ENCODE measurements at regions not wholly inside any gene's neighbourhood (a gene's known extent, or its start where the extent isn't known, plus 50 kb on each side); places are given as distances from the start of the nearest gene placed in this dataset.

DNA sequence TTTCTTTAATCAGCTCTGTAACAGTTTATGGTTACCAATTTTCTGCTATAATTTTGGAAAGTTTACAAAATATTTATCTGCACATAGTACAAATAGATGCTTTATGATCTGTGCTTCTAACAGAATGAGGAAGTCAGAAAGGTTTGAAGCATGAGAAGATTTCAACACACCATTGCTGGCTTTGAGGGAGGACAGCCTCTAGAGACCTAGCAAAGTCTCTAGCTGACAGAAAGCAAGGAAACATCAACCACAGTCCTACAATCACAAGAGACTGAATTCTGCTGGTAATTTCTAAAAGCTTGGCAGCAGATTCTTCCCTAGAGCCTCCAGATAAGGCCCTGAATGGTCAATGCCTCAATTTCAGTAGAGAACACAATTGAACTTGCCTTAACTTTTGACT lies 750.8 kb upstream of the SLC35B3 start:
- H3K4me1 Mint-ChIP-seq, result no peaks in the 10 kb centered on the region
- CTCF ChIA-PET, result no interaction called here
- no peaks in the 10 kb centered on the region for H3K36me3 Mint-ChIP-seq
- DNase-seq (no peak), ATAC-seq (no peak)
- H3K4me3 Mint-ChIP-seq, result no peak overlapping the region
- H3K9me3 Mint-ChIP-seq (ENCODE audit: low read depth), result peaks cover 6% of the 10 kb centered on the region
- no peak overlapping the region for H3K27ac Mint-ChIP-seq
- H3K27me3 Mint-ChIP-seq, result no peaks in the 10 kb centered on the region

DNA sequence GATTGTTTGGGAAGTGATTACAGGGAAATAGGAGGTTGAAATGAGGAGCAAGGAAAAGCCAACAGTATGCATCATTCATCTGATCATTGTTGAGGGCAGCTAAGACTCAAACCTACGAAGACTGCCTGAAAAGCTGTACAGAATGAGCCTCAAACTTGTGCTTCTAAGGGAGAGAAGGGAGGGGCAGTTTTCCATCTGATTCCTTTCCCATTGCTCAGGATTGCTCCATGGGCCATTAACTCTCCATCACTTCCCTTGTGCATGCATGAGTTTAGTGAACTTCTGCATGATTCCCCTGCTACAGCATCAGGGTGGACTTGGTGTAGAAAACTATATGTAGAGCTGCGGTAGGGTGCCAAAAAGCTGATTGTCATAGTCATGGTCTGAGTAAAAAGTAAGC lies 742.7 kb upstream of the SLC35B3 start:
- CTCF ChIA-PET, result no interaction called here
- Mint-ChIP-seq H3K27ac (no peak overlapping the region), H3K9me3 (ENCODE audit: low read depth) (peaks cover 3% of the 10 kb centered on the region), H3K4me1 (no peaks in the 10 kb centered on the region), H3K36me3 (no peaks in the 10 kb centered on the region), H3K4me3 (no peak overlapping the region), H3K27me3 (no peaks in the 10 kb centered on the region)
- DNase-seq (no peak), ATAC-seq (no peak)

DNA sequence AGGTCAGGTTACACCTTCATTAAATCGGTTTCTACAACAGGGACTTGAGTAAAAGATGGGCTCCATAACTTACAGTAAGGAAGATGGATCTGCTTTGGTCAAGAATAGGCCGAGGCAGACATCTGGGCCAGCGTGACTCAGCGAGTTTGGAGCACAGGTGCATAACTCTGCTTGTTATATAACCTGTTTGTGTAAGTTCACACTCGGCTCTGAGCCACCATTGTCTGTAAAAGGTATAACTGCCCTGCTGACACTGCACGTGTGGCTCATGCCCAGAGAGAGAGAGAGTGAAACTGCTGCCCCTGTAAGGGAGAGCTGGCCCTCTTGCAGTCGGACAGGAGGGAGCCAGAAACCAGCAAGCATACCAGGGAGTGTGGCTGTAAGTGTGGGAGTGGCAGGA lies 737.9 kb upstream of the SLC35B3 start:
- no peaks in the 10 kb centered on the region for H3K36me3 Mint-ChIP-seq
- ATAC-seq (no peak), DNase-seq (no peak)
- CTCF ChIA-PET, result no interaction called here
- no peaks in the 10 kb centered on the region for H3K27me3 Mint-ChIP-seq
- no peak overlapping the region for H3K4me3 Mint-ChIP-seq
- no peaks in the 10 kb centered on the region for H3K4me1 Mint-ChIP-seq
- H3K9me3 Mint-ChIP-seq (ENCODE audit: low read depth), result peaks cover 3% of the 10 kb centered on the region
- no peak overlapping the region for H3K27ac Mint-ChIP-seq

DNA sequence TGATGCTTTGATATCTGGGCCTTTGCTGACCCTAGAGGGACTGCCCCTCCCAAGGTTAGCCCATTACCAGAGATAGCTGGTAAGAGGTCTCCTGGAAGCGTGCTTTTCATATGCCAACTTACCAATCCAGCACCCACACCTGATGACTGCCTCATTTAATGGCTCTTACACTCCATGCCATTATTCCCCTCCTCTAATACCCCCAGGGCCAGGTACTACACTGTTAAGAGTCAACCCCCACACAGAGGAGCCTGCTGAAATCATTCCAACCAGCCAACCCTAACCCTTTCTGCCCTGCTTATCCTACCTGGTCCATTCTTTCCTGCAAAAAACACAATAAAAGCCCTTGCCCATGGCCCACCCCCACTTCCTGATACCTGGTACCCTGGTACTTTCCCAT lies 736.8 kb upstream of the SLC35B3 start:
- no peak overlapping the region for H3K4me3 Mint-ChIP-seq
- CTCF ChIA-PET, result no interaction called here
- DNase-seq (no peak), ATAC-seq (no peak)
- H3K36me3 Mint-ChIP-seq, result no peaks in the 10 kb centered on the region
- H3K4me1 Mint-ChIP-seq, result no peaks in the 10 kb centered on the region
- no peaks in the 10 kb centered on the region for H3K27me3 Mint-ChIP-seq
- peaks cover 5% of the 10 kb centered on the region for H3K9me3 Mint-ChIP-seq (ENCODE audit: low read depth)
- no peak overlapping the region for H3K27ac Mint-ChIP-seq

DNA sequence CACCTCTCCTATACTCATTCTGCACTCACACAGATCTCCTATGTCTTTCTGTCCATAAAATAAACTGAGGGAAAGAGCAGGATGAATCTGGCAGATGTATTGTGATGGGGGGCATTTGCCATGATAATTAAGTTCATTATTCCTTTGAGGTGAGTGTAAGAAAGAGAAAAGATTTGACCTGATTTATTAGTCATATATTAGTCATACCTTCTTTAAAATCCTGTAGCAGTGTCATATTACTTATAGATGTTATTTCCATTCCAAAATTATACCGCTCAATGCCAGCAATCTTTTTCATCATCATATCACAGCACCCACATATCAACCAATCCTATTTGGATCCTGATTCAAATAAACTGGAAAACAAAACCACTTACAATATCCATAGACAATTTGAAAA lies 733.3 kb upstream of the SLC35B3 start:
- Mint-ChIP-seq H3K27ac (no peak overlapping the region), H3K9me3 (ENCODE audit: low read depth) (peaks cover 5% of the 10 kb centered on the region), H3K27me3 (no peaks in the 10 kb centered on the region), H3K36me3 (no peaks in the 10 kb centered on the region), H3K4me1 (no peaks in the 10 kb centered on the region), H3K4me3 (no peak overlapping the region)
- CTCF ChIA-PET, result interaction anchor here (0.5 kb wide), 1 partner anchor 450 kb away, joined by 4 read pairs; no protein-coding TSS in a partner anchor
- DNase-seq, result no peak
- no peak for ATAC-seq

DNA sequence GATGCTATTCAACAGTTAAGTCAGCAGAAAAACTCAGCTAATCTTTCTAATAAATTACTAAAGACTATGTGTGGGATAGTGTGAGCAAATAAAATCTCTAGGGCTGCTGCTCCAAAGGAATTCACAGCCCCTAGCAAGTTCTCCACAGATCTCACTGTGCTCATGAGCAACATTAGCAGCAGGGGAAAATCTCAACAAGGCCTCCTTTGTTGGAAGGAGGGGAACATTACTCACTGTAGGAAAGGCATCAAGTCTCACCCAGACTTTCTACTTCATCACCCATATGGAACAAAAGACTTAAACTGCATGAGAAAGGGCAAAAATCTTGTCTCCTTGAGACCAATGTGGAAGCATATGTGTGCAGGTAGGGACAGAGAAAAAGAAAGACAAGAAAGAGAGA lies 726.4 kb upstream of the SLC35B3 start:
- ATAC-seq (no peak), DNase-seq (no peak)
- Mint-ChIP-seq H3K36me3 (no peaks in the 10 kb centered on the region), H3K4me1 (no peaks in the 10 kb centered on the region), H3K27ac (no peak overlapping the region), H3K27me3 (no peaks in the 10 kb centered on the region), H3K9me3 (ENCODE audit: low read depth) (peaks cover 4% of the 10 kb centered on the region), H3K4me3 (no peak overlapping the region)
- CTCF ChIA-PET, result no interaction called here

DNA sequence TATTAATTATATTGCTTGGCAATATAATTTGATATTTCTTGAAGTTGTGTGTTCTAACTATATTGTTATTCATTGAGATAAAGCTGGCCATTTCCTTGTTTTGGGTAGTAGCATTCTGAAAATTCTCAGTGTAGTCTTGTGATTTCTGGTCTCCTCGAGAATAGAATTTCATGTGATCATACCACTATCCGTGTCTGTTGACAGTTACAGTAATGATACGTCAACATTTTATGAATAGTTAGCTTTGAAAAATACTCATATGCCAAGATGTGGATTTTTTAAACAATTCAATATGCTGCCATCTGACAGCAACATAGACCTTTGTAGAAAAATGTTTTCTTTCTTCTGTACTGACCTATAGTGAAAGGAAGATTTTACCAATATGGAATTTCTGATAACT lies 723.7 kb upstream of the SLC35B3 start:
- CTCF ChIA-PET, result no interaction called here
- H3K27me3 Mint-ChIP-seq, result no peaks in the 10 kb centered on the region
- peaks cover 4% of the 10 kb centered on the region for H3K9me3 Mint-ChIP-seq (ENCODE audit: low read depth)
- H3K4me3 Mint-ChIP-seq, result no peak overlapping the region
- DNase-seq, result no peak
- no peak overlapping the region for H3K27ac Mint-ChIP-seq
- no peaks in the 10 kb centered on the region for H3K36me3 Mint-ChIP-seq
- ATAC-seq, result no peak
- no peaks in the 10 kb centered on the region for H3K4me1 Mint-ChIP-seq

DNA sequence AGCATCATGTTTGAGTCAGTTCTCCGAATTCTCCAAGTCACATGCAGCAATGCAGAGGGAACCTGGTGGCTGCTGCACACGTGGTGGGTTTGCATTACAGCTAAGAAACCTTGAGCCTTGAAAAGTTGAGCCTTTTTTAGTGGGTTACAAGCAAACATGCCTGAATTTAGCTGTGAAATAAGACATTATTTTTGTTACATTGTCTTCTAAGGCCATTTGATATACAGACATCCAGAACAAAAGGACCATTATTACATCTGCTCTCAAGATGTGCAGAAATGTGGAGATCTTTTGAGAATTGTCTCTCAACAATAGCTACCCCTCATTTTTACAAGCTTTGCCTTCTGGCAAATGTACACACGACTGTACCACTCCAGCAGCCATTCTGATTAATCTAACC lies 720.5 kb upstream of the SLC35B3 start:
- Mint-ChIP-seq H3K27me3 (no peaks in the 10 kb centered on the region), H3K4me3 (no peak overlapping the region), H3K4me1 (no peaks in the 10 kb centered on the region), H3K27ac (no peak overlapping the region), H3K9me3 (ENCODE audit: low read depth) (no peaks in the 10 kb centered on the region), H3K36me3 (no peaks in the 10 kb centered on the region)
- ATAC-seq (no peak), DNase-seq (no peak)
- CTCF ChIA-PET, result no interaction called here

DNA sequence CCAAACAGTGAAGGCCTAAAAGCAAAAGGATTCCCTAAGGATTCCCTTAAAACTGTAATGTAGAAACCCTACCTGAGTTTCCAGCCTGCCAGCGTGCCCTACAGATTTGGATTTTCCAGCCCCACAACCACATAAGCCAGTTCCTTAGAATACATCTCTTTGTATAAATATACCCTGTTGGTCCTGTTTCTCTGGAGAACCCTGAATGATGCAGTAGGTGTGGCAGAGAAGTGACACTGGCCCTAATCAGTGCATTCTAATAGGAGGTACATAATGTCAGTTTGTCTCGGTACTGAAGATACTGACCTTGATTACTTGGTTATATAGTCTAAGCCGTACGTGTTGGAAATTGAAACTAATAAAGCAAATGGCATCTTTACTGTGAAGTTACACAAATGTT lies 707.8 kb upstream of the SLC35B3 start:
- H3K4me1 Mint-ChIP-seq, result no peaks in the 10 kb centered on the region
- CTCF ChIA-PET, result no interaction called here
- peaks cover 9% of the 10 kb centered on the region for H3K9me3 Mint-ChIP-seq (ENCODE audit: low read depth)
- ATAC-seq (no peak), DNase-seq (no peak)
- H3K27ac Mint-ChIP-seq, result no peak overlapping the region
- no peak overlapping the region for H3K4me3 Mint-ChIP-seq
- no peaks in the 10 kb centered on the region for H3K27me3 Mint-ChIP-seq
- no peaks in the 10 kb centered on the region for H3K36me3 Mint-ChIP-seq

DNA sequence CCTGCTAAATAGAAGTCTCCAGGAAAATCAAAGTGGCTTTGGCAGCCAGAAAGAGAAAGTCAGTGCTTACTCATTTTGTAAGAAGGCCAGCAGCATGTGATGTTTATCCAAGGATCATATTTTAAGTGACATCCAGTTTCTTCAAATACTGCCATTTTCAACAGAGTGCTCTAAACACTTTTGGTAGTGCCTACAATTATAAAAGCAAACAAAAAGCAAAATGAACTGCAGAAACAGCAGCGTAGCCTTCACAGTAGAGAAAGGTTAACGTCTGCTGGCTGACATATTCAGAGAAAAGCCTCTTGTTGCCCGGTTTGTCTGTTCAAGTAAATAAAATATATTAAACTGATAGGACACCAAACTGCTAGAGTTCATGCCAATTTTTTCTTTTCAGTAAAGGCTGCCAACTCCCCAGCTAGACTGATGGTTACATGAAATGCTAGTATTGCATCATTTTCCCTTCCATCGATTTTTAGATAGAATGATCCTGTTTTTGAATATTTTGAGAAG lies 705.7 kb upstream of the SLC35B3 start:
- ATAC-seq (no peak), DNase-seq (no peak)
- Mint-ChIP-seq H3K9me3 (ENCODE audit: low read depth) (peaks cover 9% of the 10 kb centered on the region), H3K36me3 (no peaks in the 10 kb centered on the region), H3K27me3 (no peaks in the 10 kb centered on the region), H3K27ac (no peak overlapping the region), H3K4me1 (no peaks in the 10 kb centered on the region), H3K4me3 (no peak overlapping the region)
- CTCF ChIA-PET, result no interaction called here

DNA sequence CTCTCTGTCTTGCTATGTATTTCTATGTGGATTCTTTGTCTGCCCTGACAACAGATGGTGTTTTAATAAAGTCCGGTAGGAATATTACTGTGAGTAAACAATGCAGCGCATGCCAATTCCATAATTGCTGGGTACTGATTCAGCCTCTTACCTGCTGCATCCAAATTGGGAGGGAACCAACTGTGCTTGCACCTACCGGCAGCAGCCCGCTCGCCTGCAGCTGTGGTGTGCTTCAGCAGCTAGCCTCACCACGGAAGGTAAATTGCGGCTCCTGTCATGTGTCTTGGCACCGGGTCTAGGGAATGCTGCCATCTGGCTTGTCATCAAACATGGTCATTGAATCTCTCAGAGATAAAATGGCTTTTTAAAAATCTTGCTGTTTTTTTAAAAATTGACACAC lies 704.8 kb upstream of the SLC35B3 start:
- H3K4me1 Mint-ChIP-seq, result no peaks in the 10 kb centered on the region
- H3K27ac Mint-ChIP-seq, result no peak overlapping the region
- CTCF ChIA-PET, result no interaction called here
- no peak for DNase-seq
- H3K36me3 Mint-ChIP-seq, result no peaks in the 10 kb centered on the region
- peaks cover 9% of the 10 kb centered on the region for H3K9me3 Mint-ChIP-seq (ENCODE audit: low read depth)
- H3K27me3 Mint-ChIP-seq, result no peaks in the 10 kb centered on the region
- H3K4me3 Mint-ChIP-seq, result no peak overlapping the region
- ATAC-seq, result no peak

DNA sequence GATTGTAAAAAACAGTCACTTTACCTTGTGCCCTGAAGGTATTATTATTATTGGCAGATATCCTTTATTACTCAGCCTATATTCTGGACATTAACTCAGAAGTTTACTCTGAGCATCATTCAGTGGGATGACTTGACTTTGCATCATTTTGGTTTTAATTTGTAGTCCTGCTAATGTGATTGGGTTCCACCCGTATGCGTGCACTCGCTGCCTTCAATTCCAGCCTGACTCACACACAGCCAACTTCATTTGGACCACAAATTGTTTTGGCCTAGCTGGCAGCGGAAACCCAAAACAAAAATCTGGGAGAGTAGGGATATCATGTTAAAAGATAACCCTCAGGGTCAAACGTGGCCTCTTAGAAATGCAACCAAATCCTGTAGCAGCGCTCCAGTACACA lies 704.4 kb upstream of the SLC35B3 start:
- H3K36me3 Mint-ChIP-seq, result no peaks in the 10 kb centered on the region
- H3K4me1 Mint-ChIP-seq, result no peaks in the 10 kb centered on the region
- CTCF ChIA-PET, result no interaction called here
- H3K4me3 Mint-ChIP-seq, result no peak overlapping the region
- peaks cover 7% of the 10 kb centered on the region for H3K9me3 Mint-ChIP-seq (ENCODE audit: low read depth)
- no peak overlapping the region for H3K27ac Mint-ChIP-seq
- H3K27me3 Mint-ChIP-seq, result no peaks in the 10 kb centered on the region
- no peak for DNase-seq
- ATAC-seq, result no peak

DNA sequence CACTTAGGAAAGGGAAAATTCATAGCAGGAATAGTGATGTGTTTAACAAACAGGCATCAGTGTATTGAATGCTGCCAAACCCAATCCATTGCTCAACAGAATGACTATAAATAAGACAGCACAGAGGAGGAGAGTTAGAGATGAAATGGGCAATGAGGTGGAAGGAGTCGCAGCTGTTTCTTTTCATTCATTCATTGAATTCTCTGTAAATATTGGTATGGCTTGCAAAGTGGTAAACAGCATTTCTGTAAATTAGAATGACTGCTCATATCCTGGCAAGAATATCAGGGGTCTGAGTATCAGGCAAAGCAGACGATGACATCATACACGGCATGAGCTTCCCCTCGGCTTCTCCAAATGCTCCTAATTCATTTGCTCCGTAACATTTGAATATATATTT lies 703.6 kb upstream of the SLC35B3 start:
- CTCF ChIA-PET, result no interaction called here
- H3K36me3 Mint-ChIP-seq, result no peaks in the 10 kb centered on the region
- no peak overlapping the region for H3K27ac Mint-ChIP-seq
- ATAC-seq (no peak), DNase-seq (no peak)
- no peak overlapping the region for H3K4me3 Mint-ChIP-seq
- no peaks in the 10 kb centered on the region for H3K4me1 Mint-ChIP-seq
- peaks cover 5% of the 10 kb centered on the region for H3K9me3 Mint-ChIP-seq (ENCODE audit: low read depth)
- no peaks in the 10 kb centered on the region for H3K27me3 Mint-ChIP-seq

DNA sequence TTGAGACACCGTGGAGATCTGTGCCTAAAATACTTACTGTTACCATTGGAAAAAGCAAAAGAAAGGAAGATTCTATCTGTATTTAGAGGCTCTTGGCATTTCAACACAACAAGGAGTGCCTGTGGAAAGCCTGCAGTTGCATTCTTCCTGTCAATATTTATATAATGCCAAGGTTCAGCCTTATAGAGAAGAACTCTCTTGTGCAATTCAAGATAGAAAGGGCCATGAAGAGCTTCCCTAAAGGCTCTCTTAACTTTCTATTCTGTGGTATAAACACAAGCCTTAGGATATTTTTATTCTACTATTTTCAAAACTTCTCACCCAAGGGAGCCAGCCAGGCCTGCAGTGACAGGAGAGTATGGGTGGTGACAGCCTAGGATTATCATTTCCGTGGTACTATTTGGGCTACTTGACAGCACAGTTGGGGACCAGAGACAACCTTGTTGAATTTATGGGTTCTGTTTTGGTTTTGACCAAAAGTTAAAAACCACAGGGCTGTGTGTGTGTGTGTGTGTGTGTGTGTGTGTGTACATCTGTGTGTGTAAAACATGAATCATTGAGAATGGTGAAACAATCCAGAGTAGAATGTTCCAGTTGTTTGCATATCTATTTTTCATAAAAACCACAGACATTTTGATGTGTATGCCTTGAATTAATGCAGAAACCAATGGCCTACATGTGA lies 700.9 kb upstream of the SLC35B3 start:
- H3K4me1 Mint-ChIP-seq, result no peaks in the 10 kb centered on the region
- H3K36me3 Mint-ChIP-seq, result no peaks in the 10 kb centered on the region
- CTCF ChIA-PET, result no interaction called here
- DNase-seq, result no peak
- H3K9me3 Mint-ChIP-seq (ENCODE audit: low read depth), result peaks cover 5% of the 10 kb centered on the region
- H3K27ac Mint-ChIP-seq, result no peak overlapping the region
- no peak overlapping the region for H3K4me3 Mint-ChIP-seq
- no peaks in the 10 kb centered on the region for H3K27me3 Mint-ChIP-seq
- no peak for ATAC-seq

DNA sequence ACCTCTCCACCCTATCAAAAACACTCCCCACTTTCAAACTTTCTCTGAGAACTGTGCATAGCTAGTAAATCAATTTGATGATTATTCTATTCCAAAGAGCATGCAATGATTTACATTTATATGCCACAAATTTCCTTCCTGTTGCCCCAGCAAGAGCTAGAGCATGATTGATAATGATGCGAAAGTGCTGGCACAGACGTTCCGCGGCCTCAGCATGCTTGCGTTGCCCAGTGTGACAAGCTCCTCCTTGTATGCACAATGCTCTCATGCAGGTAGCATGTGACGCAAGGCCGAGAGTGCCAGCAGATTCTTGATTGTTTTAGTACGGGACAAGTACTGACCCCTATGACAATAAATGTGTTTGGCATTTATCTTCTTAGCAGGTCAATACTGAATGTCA lies 696.3 kb upstream of the SLC35B3 start:
- ATAC-seq (no peak), DNase-seq (no peak)
- Mint-ChIP-seq H3K4me3 (no peak overlapping the region), H3K4me1 (no peaks in the 10 kb centered on the region), H3K36me3 (no peaks in the 10 kb centered on the region), H3K27ac (no peak overlapping the region), H3K9me3 (ENCODE audit: low read depth) (peaks cover 6% of the 10 kb centered on the region), H3K27me3 (no peaks in the 10 kb centered on the region)
- CTCF ChIA-PET, result no interaction called here

Data from activated CD8-positive, alpha-beta memory T cell treated with anti-CD3 and anti-CD28 coated beads, Interleukin-2, amount 10 ng/mL, durations not matched to agents 7 days and 5 days (primary cell).